Neural crest cell (in vitro differentiated cells): ENCODE measurements at regions not wholly inside any gene's neighbourhood (a gene's known extent, or its start where the extent isn't known, plus 50 kb on each side); places are given as distances from the start of the nearest gene placed in this dataset.

Source experiments
- DNase-seq: peaks from one replicate; pipeline ENCODE4 v3.0.0; 2021; ENCODE audit warnings: low read depth, mixed read lengths, low spot score
- H3K27ac Mint-ChIP-seq: one replicate; pipeline ENCODE4 v1.8.0; 2021; ENCODE audit warnings: mild to moderate bottlenecking, mixed read lengths; ENCODE audit not compliant: unreplicated experiment
- H3K27me3 Mint-ChIP-seq: 2 replicates; pipeline ENCODE4 v1.8.0; 2021; ENCODE audit warnings: low read depth, mild to moderate bottlenecking, mixed read lengths
- H3K36me3 Mint-ChIP-seq: 2 replicates; pipeline ENCODE4 v1.8.0; 2021; ENCODE audit warnings: low read depth, mild to moderate bottlenecking, mixed read lengths
- H3K4me1 Mint-ChIP-seq: 2 replicates; pipeline ENCODE4 v1.8.0; 2021; ENCODE audit warnings: mixed read lengths
- H3K4me3 Mint-ChIP-seq: one replicate; pipeline ENCODE4 v1.8.0; 2021; ENCODE audit warnings: mild to moderate bottlenecking, mixed read lengths
- H3K9me3 Mint-ChIP-seq: 2 replicates; pipeline ENCODE4 v1.8.0; 2021; ENCODE audit warnings: mixed read lengths
- CTCF ChIP-seq: fragments of 200-600 bp; sonication (generic); conservative IDR thresholded peaks from 2 replicates; pipeline ENCODE4 v1.5.0; 2021; ENCODE audit warnings: antibody characterized with exemption, mild to moderate bottlenecking

- Mint-ChIP-seq H3K27me3 (no peaks in the 10 kb centered on the region), H3K36me3 (no peaks in the 10 kb centered on the region), H3K9me3 (no peaks in the 10 kb centered on the region), H3K4me1 (peaks cover 20% of the 10 kb centered on the region), H3K27ac (peak overlapping the region; percentile 8), H3K4me3 (no peak overlapping the region)
- TF ChIP-seq CTCF, result no peak
- DNase-seq, result no peak
Measured at GRCh38 chr1:25017436-25018109, 87.5 kb upstream of the RUNX3 start.

GRCh38 chr1:25012966-25013962, 83.2 kb upstream of the RUNX3 start:
- H3K27ac Mint-ChIP-seq, result no peak overlapping the region
- TF ChIP-seq CTCF, result no peak
- no peak overlapping the region for H3K4me3 Mint-ChIP-seq
- no peaks in the 10 kb centered on the region for H3K36me3 Mint-ChIP-seq
- H3K27me3 Mint-ChIP-seq, result no peaks in the 10 kb centered on the region
- no peaks in the 10 kb centered on the region for H3K9me3 Mint-ChIP-seq
- DNase-seq, result no peak
- H3K4me1 Mint-ChIP-seq, result peaks cover 29% of the 10 kb centered on the region

GRCh38 chr1:25011943-25012638, 82.0 kb upstream of the RUNX3 start:
- no peak for TF ChIP-seq CTCF
- Mint-ChIP-seq H3K4me1 (peaks cover 17% of the 10 kb centered on the region), H3K9me3 (no peaks in the 10 kb centered on the region), H3K27ac (no peak overlapping the region), H3K36me3 (no peaks in the 10 kb centered on the region), H3K4me3 (no peak overlapping the region), H3K27me3 (peaks cover under 1% of the 10 kb centered on the region)
- no peak for DNase-seq

GRCh38 chr1:25011275-25011674, 81.2 kb upstream of the RUNX3 start:
- no peak for DNase-seq
- TF ChIP-seq CTCF, result no peak
- no peaks in the 10 kb centered on the region for H3K9me3 Mint-ChIP-seq
- peaks cover 21% of the 10 kb centered on the region for H3K4me1 Mint-ChIP-seq
- H3K27ac Mint-ChIP-seq, result no peak overlapping the region
- no peak overlapping the region for H3K4me3 Mint-ChIP-seq
- H3K27me3 Mint-ChIP-seq, result peaks cover 7% of the 10 kb centered on the region
- no peaks in the 10 kb centered on the region for H3K36me3 Mint-ChIP-seq

GRCh38 chr1:25009671-25010262, 79.7 kb upstream of the RUNX3 start:
- H3K4me1 Mint-ChIP-seq, result peaks cover 21% of the 10 kb centered on the region
- TF ChIP-seq CTCF, result no peak
- no peak overlapping the region for H3K4me3 Mint-ChIP-seq

More at GRCh38 chr1:25009671-25010262, 79.7 kb upstream of the RUNX3 start:
- peaks cover 7% of the 10 kb centered on the region for H3K27me3 Mint-ChIP-seq
- no peaks in the 10 kb centered on the region for H3K36me3 Mint-ChIP-seq
- no peaks in the 10 kb centered on the region for H3K9me3 Mint-ChIP-seq
- H3K27ac Mint-ChIP-seq, result no peak overlapping the region
- DNase-seq, result no peak
